Kidney (tissue), 13 donors: ENCODE measurements at regions not wholly inside any gene's neighbourhood (a gene's known extent, or its start where the extent isn't known, plus 50 kb on each side); places are given as distances from the start of the nearest gene placed in this dataset.
A peak's percentile ranks its signal among the peaks of the same experiment; 100 is the strongest.

Experiments
- DNase-seq, 5 donors: peaks; one replicate each; pipeline ENCODE4 v3.0.0-alpha.2; 2013 to 2020
- FAIRE-seq: peaks from 2 replicates; lab custom pipeline; 2012; peaks lifted over from hg19 to GRCh38; lab: Jason Lieb, UNC
- H3K27ac ChIP-seq, 2 donors: one replicate each; pipeline ENCODE4 v1.7.0; 2013; ENCODE audit warnings: low read depth in 2 of 2, low read length in 2 of 2, inconsistent platforms in 1 of 2
- H3K27me3 ChIP-seq: one replicate; pipeline ENCODE4 v1.7.1; 2013; ENCODE audit warnings: low read length, inconsistent platforms; ENCODE audit not compliant: control insufficient read depth, insufficient read depth
- H3K36me3 ChIP-seq, 3 donors: one replicate each; pipeline versions ENCODE4 v1.7.0 to v1.7.1; 2013; ENCODE audit warnings: low read length in 3 of 3, control low read depth in 1 of 3, inconsistent platforms in 1 of 3; ENCODE audit not compliant: insufficient read depth in 3 of 3, control insufficient read depth in 2 of 3
- H3K4me1 ChIP-seq, 3 donors: one replicate each; pipeline versions ENCODE4 v1.7.0 to v1.7.1; 2013; ENCODE audit warnings: low read length in 3 of 3, inconsistent platforms in 1 of 3, low read depth in 1 of 3; ENCODE audit not compliant: control insufficient read depth in 2 of 3, insufficient read depth in 2 of 3
- H3K4me3 ChIP-seq, 3 donors: one replicate each; pipeline versions ENCODE4 v1.7.0 to v1.8.1; 2013; ENCODE audit warnings: low read length in 3 of 3, control low read depth in 1 of 3, inconsistent platforms in 1 of 3
- H3K9ac ChIP-seq, 3 donors: one replicate each; pipeline versions ENCODE4 v1.7.0 to v1.7.1; 2013; ENCODE audit warnings: low read length in 3 of 3, control low read depth in 1 of 3, inconsistent platforms in 1 of 3
- H3K9me3 ChIP-seq, 3 donors: one replicate each; pipeline versions ENCODE4 v1.7.0 to v1.7.1; 2013; ENCODE audit warnings: low read length in 3 of 3, control low read depth in 1 of 3, inconsistent platforms in 1 of 3; ENCODE audit not compliant: control insufficient read depth in 2 of 3, insufficient read depth in 1 of 3
- intact Hi-C: fragments of 100-400 bp; cut with DNase I; formaldehyde crosslinking; loops from one replicate; pipeline ENCODE4 v1.11.1; 2022
- TF ChIP-seq, protein P1 (sequence below): IDR thresholded peaks from 3 replicates; pipeline ENCODE4 v1.5.1; 2012; ENCODE audit warnings: mild to moderate bottlenecking, moderate library complexity, borderline replicate concordance; ENCODE audit not compliant: insufficient read depth; ENCODE audit errors: extremely low read depth
- donor health status: control.
- donor health status: control.
- donor health status: control.
- donor health status: control.
- donor health status: control.
- donor health status: DM: yes; HTN: yes; CAD: no.
- donor health status: Normal renal cell carcinoma (clear cell type).

- Histone ChIP-seq H3K9ac (no peak overlapping the region), H3K4me3 (no peak overlapping the region), H3K4me1 (no peaks in the 10 kb centered on the region), H3K9me3 (no peaks in the 10 kb centered on the region), H3K27me3 (peaks cover 3% of the 10 kb centered on the region), H3K36me3 (no peaks in the 10 kb centered on the region), H3K27ac (no peak overlapping the region)
- no peak for FAIRE-seq
- TF ChIP-seq, protein P1, sequence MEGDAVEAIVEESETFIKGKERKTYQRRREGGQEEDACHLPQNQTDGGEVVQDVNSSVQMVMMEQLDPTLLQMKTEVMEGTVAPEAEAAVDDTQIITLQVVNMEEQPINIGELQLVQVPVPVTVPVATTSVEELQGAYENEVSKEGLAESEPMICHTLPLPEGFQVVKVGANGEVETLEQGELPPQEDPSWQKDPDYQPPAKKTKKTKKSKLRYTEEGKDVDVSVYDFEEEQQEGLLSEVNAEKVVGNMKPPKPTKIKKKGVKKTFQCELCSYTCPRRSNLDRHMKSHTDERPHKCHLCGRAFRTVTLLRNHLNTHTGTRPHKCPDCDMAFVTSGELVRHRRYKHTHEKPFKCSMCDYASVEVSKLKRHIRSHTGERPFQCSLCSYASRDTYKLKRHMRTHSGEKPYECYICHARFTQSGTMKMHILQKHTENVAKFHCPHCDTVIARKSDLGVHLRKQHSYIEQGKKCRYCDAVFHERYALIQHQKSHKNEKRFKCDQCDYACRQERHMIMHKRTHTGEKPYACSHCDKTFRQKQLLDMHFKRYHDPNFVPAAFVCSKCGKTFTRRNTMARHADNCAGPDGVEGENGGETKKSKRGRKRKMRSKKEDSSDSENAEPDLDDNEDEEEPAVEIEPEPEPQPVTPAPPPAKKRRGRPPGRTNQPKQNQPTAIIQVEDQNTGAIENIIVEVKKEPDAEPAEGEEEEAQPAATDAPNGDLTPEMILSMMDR, result no peak
- intact Hi-C loops, result no loop called here
- DNase-seq, result no peak
These were observed 205.9 kb upstream of the MSX2 start for GRCh38 chr5:174518512-174518911.

- DNase-seq (peak in 1 of 5 donors; percentile 16), FAIRE-seq (no peak)
- Histone ChIP-seq H3K9me3 (no peaks in the 10 kb centered on the region), H3K9ac (no peak overlapping the region), H3K27me3 (peaks cover 3% of the 10 kb centered on the region), H3K4me1 (no peaks in the 10 kb centered on the region), H3K36me3 (no peaks in the 10 kb centered on the region), H3K27ac (no peak overlapping the region), H3K4me3 (no peak overlapping the region)
- TF ChIP-seq, protein P1, result no peak
- intact Hi-C loops, result no loop called here
These were observed 203.7 kb upstream of the MSX2 start for GRCh38 chr5:174520420-174521396.

GRCh38 chr5:174521449-174521848, 202.9 kb upstream of the MSX2 start:
- no peak for FAIRE-seq
- no peak overlapping the region for H3K27ac ChIP-seq

More at GRCh38 chr5:174521449-174521848, 202.9 kb upstream of the MSX2 start:
- Histone ChIP-seq H3K4me3 (no peak overlapping the region), H3K9ac (no peak overlapping the region), H3K36me3 (no peaks in the 10 kb centered on the region), H3K4me1 (no peaks in the 10 kb centered on the region), H3K27me3 (peaks cover 3% of the 10 kb centered on the region), H3K9me3 (no peaks in the 10 kb centered on the region)
- no peak for DNase-seq
- TF ChIP-seq, protein P1, result no peak
- intact Hi-C loops, result no loop called here
